NCI-H526 treated with DMSO at 0.1 percent for 48 hours (cell line): ENCODE measurements at regions not wholly inside any gene's neighbourhood (a gene's known extent, or its start where the extent isn't known, plus 50 kb on each side); places are given as distances from the start of the nearest gene placed in this dataset.
A peak's percentile ranks its signal among the peaks of the same experiment; 100 is the strongest.
"Not testable (repeated sequence)": the region's sequence is repeated elsewhere in the genome, so short reads cannot be mapped to it uniquely, and the experiment has no call there.

ENCODE experiments used
- DNase-seq: peaks from one replicate; lab custom pipeline; 2025; lab: John Stamatoyannopoulos, UW

GRCh38 chr4:61011936-61012335, 188.2 kb upstream of the ADGRL3 start:
- DNase-seq, result not testable (repeated sequence)

GRCh38 chr4:61024610-61025009, 175.5 kb upstream of the ADGRL3 start:
- no peak for DNase-seq

DNA sequence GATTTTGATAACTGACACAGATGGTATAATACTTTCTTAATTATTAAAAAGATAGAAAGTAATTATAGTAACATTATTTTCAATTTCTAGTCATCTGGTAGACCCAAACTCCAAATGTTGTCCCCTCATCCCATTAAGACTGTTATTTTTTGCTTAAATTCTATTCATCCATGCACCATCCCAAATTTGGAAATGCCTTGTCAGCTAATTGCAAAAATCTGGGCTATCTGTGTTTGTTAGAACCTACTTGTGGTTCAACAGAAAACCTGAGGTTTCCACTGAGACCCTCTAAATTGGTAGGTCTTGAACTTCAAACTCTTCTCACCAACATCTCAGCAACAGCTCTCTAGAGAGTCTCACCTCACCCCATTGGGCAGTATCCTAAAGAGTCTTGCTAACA, 172.2 kb upstream of the ADGRL3 start:
- DNase-seq, result no peak

- DNase-seq, result peak; percentile 7
Measured at GRCh38 chr4:61036071-61036684, 163.9 kb upstream of the ADGRL3 start.

GRCh38 chr4:61041527-61041926, 158.6 kb upstream of the ADGRL3 start:
- no peak for DNase-seq

DNA sequence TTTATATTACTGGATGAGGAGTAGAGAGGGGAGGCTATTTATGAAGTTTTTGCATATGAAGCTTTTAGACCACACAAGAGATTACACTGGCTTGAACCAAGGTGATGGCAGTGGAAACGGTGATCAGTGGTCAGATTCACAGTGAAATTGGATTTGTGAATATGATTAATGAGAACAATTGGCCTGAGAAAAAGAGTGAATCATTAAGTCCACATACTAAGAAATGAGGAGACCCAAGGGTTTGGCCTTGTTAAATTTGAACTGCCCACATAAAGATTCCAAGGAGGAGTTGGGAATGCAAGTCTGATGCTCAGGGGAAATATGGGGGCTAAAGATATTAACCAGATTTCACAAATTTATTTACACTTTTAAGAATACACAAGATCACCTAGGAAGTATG, 155.3 kb upstream of the ADGRL3 start:
- DNase-seq, result no peak

DNA sequence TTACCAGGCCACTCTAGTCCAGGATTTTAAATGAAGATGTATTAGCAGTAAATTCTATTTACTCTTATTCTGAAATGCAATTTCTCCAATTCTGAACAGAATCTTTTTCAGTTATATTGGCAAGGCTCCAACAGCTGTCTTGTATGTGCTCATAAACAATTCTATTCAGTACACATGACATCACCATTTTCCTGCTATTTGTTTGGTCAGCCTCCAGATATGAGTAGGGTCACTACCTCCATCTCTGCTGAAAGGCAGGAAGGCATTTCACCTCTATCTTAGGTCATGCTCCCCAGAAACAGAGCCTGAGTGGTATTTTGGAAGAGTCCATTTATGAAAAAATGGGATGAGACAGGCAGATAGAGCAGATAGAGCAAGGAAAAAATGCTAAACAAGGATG, 151.1 kb upstream of the ADGRL3 start:
- DNase-seq, result no peak

DNA sequence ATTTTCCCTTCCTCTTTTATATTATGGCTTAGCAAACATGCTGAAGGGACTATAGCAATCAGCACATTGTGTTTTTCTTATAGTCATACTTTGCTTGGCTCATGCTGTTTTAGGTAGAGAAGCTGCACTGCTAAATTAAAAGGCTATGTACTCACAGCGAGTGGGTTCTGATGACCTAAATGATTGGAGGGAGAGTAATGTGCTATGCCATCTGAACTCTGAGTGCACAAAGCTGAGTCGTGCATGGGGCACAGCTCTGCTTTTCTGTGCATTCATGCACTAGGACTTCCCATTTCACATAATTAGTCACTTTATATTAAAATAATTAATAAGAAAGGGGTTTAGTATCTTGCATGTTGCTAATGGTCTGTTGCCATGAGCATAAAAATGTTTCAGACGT, 132.7 kb upstream of the ADGRL3 start:
- no peak for DNase-seq

DNA sequence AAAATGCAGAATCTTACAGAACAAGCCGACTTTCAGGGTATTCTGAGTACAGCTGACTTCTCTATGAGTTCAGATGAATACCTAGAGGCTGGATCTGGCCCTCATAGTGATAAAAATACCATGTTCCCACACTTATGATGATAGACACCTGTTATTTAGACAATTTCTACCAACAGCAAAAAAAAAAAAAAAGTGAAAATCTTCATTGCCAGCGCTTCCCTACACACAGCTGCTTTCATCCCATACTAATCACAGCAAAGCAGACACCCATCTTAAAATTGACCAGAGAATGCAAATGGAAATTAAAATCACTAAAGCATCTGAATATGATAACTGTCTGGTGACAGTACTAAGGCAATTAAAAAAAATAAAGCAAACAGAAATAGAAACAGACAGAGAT, 132.1 kb upstream of the ADGRL3 start:
- no peak for DNase-seq

DNA sequence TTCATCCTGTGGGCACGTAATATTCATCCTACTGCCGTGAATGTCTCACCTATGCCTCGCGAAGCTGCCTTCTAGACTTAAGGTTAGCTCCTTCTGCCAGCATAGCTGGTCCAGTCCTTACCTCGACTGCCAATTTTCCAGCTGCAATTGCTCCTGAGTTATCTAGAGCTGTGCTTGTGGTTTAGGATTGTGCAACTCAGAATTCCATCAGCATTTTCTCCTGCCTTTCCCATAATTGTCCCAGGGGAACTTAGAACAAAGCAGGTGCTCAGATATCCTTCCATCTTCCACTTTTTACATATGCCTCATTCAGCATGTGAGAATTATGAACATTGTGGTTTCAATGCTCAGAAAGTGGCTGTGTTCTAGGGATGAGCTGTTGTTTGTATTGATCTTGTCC, 131.4 kb upstream of the ADGRL3 start:
- DNase-seq, result no peak

DNA sequence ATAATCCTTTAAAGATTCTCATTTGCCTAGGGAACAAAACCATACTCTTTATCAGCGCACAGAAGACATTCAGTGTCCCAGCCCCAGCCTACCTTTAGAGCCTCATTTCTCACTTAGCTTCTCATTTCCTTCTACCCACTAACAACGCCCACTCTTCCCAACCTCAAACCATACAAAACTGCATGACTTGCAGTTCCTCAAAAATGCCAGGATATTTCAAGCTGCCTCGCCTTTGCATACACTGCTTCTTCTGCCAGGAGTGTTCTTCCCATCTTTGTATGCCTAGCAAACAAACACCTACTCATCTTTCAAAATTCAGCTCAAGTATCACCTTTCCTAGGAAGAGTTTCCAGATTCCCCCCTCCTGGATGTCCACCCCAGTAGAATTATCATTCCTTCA, 129.9 kb upstream of the ADGRL3 start:
- no peak for DNase-seq

GRCh38 chr4:61079427-61079826, 120.7 kb upstream of the ADGRL3 start:
- DNase-seq, result no peak

DNA sequence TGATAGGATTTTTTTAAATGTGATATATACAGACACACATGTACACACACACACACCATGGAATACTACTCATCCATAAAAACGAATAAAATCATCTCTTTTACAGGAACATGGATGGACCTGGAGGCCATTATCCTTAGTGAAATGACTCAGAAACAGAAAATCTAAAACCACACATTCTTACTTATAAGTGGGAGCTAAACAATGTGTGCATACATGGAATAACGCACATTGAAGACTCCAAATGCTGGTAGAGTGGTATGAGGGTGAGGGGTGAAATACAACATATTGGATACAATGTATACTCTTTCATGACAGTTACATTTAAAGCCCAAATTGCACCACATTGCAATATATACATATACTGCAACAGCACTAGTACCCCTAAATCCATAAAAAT, 120.2 kb upstream of the ADGRL3 start:
- DNase-seq, result no peak

- no peak for DNase-seq
Measured at GRCh38 chr4:61085534-61085933, 114.6 kb upstream of the ADGRL3 start.

DNA sequence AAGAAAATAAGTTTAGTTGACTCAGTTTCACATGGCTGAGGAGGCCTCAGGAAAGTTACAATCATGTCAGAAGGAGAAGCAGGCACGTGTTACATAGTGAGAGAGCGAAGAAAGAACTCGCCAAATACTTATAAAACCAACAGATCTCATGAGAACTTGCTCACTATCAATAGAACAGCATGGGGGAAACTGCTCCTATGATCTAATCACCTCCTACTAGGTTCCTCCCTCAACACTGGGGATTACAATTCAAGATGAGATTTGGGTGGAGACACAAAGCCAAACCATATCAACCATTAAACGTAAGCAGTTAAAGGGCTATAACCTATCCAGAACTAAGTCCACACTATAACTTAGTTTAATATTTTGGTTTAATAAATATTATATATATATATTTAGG, 113.8 kb upstream of the ADGRL3 start:
- DNase-seq, result no peak

GRCh38 chr4:61086979-61087378, 113.1 kb upstream of the ADGRL3 start:
- no peak for DNase-seq

GRCh38 chr4:61094854-61095598, 105.1 kb upstream of the ADGRL3 start:
- DNase-seq, result no peak

DNA sequence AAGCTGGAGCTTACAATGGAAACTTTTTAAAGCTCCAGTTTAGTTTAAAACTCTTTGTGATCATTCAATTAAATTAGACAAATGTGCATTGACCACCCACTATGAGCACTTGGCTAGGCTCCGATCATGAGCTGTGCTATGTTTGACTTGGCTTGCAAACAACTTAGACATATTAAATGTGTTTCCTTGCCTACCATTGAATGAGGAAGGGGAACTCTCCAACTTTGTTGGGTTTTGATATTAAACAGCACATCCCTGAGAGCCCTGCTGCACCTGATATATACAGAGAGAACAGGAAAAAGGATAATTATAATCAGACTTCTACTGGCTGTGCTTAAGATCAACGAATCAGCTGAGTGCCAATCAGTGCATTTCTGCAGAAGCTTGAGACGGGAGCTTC, 71.4 kb upstream of the ADGRL3 start:
- no peak for DNase-seq

- DNase-seq, result no peak
Measured at GRCh38 chr4:61129971-61130370, 70.2 kb upstream of the ADGRL3 start.

GRCh38 chr4:61143461-61143860, 56.7 kb upstream of the ADGRL3 start:
- DNase-seq, result no peak

DNA sequence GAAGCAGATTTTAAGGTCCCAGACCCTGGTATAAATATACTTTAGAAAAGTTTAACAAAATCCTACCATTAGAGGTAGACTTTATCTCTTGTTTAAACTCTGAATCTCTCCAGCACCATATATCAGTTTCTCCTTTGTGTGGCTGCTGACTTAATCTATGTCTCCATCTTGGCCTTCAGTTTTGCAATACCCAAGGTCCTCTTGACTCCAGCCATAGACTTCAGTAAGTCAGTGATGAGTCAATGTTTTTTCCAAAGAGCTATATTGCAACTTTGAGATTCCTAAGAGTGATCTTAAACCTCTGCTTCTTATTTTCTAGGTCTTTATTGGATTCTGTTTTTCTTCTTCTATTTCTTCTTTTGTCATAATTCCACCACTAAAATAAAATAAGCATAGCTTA, 50.8 kb upstream of the ADGRL3 start:
- DNase-seq, result no peak
